Loucy (cell line): ENCODE measurements at regions not wholly inside any gene's neighbourhood (a gene's known extent, or its start where the extent isn't known, plus 50 kb on each side); places are given as distances from the start of the nearest gene placed in this dataset.

Experiments used
- CTCF ChIP-seq: fragments of 200-600 bp; sonication (generic); conservative IDR thresholded peaks from 2 replicates; pipeline ENCODE4 v1.5.1; 2014; ENCODE audit warnings: mild to moderate bottlenecking, antibody characterized with exemption, low read length
- EZH2phosphoT487 ChIP-seq: fragments of 200-600 bp; IDR thresholded peaks from 2 replicates; pipeline ENCODE4 v1.6.1; 2018; ENCODE audit warnings: antibody characterized with exemption, mild to moderate bottlenecking, moderate library complexity, borderline replicate concordance

GRCh38 chrX:11889791-11890190 lies 131.8 kb downstream of the MSL3 start:
- no peak for TF ChIP-seq CTCF
- no peak for TF ChIP-seq EZH2phosphoT487
